ENCODE measurements at regions not wholly inside any gene's neighbourhood (a gene's known extent, or its start where the extent isn't known, plus 50 kb on each side); places are given as distances from the start of the nearest gene placed in this dataset.

- no peak for DNase-seq (ENCODE audit: low spot score)
- in situ Hi-C loops (cut with MboI; ENCODE audit: low pct_unique_long_range_greater_than_20kb, low sequenced_read_pairs, unreplicated experiment) = no loop called here
- no peak for TF ChIP-seq CTCF (IDR thresholded peaks at IDR 0.05; ENCODE audit: extremely low read depth, insufficient read depth, missing control alignments)
Observed at GRCh38 chr14:71742485-71742884, 189.7 kb upstream of the RGS6 start.

- TF ChIP-seq CTCF (IDR thresholded peaks at IDR 0.05; ENCODE audit: extremely low read depth, insufficient read depth, missing control alignments) = no peak
- DNase-seq (ENCODE audit: low spot score) = no peak
- in situ Hi-C loops (cut with MboI; ENCODE audit: low pct_unique_long_range_greater_than_20kb, low sequenced_read_pairs, unreplicated experiment) = no loop called here
Observed at GRCh38 chr14:71745072-71745471, 187.2 kb upstream of the RGS6 start.

DNA sequence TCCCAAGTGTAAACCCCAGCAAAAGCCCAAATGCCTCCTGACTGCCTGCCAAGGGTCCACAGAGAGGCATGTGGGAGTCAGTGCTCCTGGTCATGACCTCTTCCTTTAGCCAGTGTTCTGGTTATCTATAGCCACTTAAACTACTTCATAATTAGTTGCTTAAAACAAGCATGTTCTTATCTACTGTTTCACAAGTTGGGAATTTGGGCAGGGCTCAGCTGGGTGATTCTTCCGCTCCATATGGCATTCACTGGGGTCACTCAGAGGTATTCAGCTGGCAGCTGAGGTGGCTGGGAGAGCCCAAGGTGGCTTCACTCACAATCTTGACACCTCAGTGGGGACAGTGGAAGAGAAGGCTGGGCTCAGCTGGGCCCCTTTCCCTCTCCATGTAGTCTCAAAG, 184.0 kb upstream of the RGS6 start:
- no peak for TF ChIP-seq CTCF (IDR thresholded peaks at IDR 0.05; ENCODE audit: extremely low read depth, insufficient read depth, missing control alignments)
- in situ Hi-C loops (cut with MboI; ENCODE audit: low pct_unique_long_range_greater_than_20kb, low sequenced_read_pairs, unreplicated experiment) = no loop called here
- no peak for DNase-seq (ENCODE audit: low spot score)

GRCh38 chr14:71749613-71750238, 182.5 kb upstream of the RGS6 start:
- TF ChIP-seq CTCF (IDR thresholded peaks at IDR 0.05; ENCODE audit: extremely low read depth, insufficient read depth, missing control alignments) = no peak
- in situ Hi-C loops (cut with MboI; ENCODE audit: low pct_unique_long_range_greater_than_20kb, low sequenced_read_pairs, unreplicated experiment) = loop anchor here (10.0 kb wide), 1 partner anchor 615 kb away; no protein-coding TSS in a partner anchor

DNA sequence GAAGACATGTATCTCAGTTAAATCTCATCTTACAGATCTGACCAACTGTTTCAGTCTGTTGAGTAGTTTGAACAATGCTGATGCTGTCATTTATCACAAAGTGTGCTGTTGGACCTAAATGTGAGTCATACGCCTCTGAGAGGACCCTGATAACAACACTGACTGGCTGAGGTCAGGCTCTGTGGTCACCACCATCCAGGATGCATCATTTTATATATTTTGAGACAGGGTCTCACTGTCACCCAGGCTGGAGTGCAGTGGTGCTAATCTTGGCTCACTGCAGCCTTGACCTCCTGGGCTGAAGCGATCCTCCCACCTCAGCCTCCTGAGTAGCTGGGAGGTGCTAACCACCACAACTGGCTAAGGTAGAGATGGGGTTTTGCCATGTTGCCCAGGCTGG, 181.0 kb upstream of the RGS6 start:
- TF ChIP-seq CTCF (IDR thresholded peaks at IDR 0.05; ENCODE audit: extremely low read depth, insufficient read depth, missing control alignments) = no peak
- in situ Hi-C loops (cut with MboI; ENCODE audit: low pct_unique_long_range_greater_than_20kb, low sequenced_read_pairs, unreplicated experiment) = loop anchor here (10.0 kb wide), 1 partner anchor 616 kb away; no protein-coding TSS in a partner anchor
- no peak for DNase-seq (ENCODE audit: low spot score)

More at GRCh38 chr14:71749613-71750238, 182.5 kb upstream of the RGS6 start:
- no peak for DNase-seq (ENCODE audit: low spot score)

DNA sequence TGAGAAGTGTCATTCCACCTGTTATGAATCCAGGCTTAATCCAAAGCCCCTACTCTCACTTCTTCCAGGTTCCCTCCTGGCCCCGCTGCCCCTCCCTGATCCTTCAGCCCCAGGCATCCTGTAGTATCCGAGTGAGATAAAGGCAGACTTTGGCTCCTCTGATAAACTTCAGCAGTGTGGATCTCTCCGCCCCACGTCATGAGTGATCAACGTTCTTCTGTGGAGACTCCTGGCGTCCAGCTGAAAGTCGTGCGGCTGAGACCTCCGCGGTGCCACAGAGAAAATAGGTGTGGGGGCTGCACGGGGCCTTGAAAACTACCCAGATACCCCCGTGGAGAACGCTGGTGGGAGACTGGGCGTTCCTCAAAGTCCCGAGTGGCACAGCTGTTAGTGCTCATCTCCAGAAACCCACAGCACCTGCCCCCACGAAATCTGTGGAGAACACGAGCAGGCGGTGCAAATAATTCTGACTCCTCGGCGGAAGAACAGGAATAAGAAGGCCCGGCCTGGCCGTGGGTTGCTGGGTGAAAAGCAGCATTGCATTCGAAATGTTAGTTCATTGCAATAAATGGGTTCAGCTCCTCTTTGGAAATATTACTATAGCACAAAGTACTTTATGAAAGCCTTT, 180.0 kb upstream of the RGS6 start:
- in situ Hi-C loops (cut with MboI; ENCODE audit: low pct_unique_long_range_greater_than_20kb, low sequenced_read_pairs, unreplicated experiment) = loop anchor here (10.0 kb wide), 1 partner anchor 617 kb away; no protein-coding TSS in a partner anchor
- no peak for TF ChIP-seq CTCF (IDR thresholded peaks at IDR 0.05; ENCODE audit: extremely low read depth, insufficient read depth, missing control alignments)
- DNase-seq (ENCODE audit: low spot score) = no peak
